ENCODE measurements at regions not wholly inside any gene's neighbourhood (a gene's known extent, or its start where the extent isn't known, plus 50 kb on each side); places are given as distances from the start of the nearest gene placed in this dataset.

DNA sequence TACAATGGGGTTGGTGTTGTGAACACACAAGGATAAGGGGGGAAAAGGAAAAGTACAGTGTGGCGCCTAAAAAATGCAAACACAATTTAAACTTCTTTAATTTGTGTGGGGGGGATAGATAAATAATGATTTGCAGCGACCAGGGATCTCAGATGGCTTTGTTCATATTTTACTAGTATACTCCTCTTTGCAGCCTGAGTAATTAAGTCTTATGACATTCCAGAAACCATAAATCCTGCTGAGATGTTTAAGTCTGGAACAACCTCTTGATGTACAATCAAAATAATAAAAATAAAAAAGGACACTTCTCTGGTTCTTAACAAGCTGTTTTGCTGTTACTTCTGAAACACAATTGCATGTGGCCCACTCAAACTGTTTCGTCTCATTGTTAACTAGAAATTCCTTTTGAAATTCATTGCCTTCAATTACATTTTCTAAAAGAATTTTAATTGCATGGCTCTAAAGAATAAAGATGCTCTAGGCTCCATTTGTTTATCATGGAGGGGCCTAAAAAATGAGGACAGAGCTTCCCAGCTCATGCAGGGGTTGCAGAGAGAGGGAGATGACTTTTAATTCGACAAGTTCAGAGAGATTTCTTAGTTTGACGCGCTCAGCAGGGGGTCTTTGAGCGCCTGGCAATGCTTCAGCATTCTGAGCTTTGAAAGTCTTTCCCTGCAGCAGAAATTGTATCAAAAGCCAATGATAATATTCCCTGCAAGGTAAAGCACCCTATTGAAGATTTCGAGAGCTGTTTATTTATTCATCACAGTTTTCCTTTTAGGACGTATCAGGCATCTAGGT lies 892.4 kb upstream of the TENM3 start:
- Mint-ChIP-seq H3K9me3 (ENCODE audit: low read depth) (peaks cover 3% of the 10 kb centered on the region), H3K4me1 (ENCODE audit: low read depth) (no peaks in the 10 kb centered on the region), H3K27me3 (peaks cover 8% of the 10 kb centered on the region), H3K4me3 (ENCODE audit: low read depth) (no peak overlapping the region), H3K36me3 (ENCODE audit: insufficient read depth) (no peaks in the 10 kb centered on the region), H3K27ac (no peak overlapping the region)
- no peak for DNase-seq (ENCODE audit: low spot score, unreplicated experiment)
- TF ChIP-seq, protein P1, sequence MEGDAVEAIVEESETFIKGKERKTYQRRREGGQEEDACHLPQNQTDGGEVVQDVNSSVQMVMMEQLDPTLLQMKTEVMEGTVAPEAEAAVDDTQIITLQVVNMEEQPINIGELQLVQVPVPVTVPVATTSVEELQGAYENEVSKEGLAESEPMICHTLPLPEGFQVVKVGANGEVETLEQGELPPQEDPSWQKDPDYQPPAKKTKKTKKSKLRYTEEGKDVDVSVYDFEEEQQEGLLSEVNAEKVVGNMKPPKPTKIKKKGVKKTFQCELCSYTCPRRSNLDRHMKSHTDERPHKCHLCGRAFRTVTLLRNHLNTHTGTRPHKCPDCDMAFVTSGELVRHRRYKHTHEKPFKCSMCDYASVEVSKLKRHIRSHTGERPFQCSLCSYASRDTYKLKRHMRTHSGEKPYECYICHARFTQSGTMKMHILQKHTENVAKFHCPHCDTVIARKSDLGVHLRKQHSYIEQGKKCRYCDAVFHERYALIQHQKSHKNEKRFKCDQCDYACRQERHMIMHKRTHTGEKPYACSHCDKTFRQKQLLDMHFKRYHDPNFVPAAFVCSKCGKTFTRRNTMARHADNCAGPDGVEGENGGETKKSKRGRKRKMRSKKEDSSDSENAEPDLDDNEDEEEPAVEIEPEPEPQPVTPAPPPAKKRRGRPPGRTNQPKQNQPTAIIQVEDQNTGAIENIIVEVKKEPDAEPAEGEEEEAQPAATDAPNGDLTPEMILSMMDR (IDR thresholded peaks at IDR 0.05; ENCODE audit: unreplicated experiment), result no peak

DNA sequence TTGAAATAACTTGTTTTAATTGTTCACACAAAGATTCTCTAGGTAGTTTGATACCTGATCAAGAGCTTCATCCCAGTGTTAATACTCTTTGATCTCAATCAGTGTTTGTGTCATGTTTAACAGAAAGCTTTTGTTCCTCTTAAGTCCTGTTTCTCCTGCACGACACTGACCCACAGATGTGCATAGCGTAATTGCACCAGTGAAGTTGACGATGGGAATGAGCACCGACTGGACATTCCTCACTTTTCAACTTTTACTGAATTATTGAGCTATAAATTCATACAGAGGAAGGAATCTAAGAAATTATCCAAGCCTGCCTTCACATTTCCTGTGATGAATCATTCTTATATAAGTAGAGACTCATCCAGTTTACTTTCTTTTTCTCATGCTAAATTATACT lies 878.7 kb upstream of the TENM3 start:
- Mint-ChIP-seq H3K9me3 (ENCODE audit: low read depth) (peaks cover 5% of the 10 kb centered on the region), H3K27me3 (no peaks in the 10 kb centered on the region), H3K4me3 (ENCODE audit: low read depth) (no peak overlapping the region), H3K27ac (no peak overlapping the region), H3K36me3 (ENCODE audit: insufficient read depth) (no peaks in the 10 kb centered on the region), H3K4me1 (ENCODE audit: low read depth) (no peaks in the 10 kb centered on the region)
- DNase-seq (ENCODE audit: low spot score, unreplicated experiment), result no peak
- TF ChIP-seq, protein P1 (IDR thresholded peaks at IDR 0.05; ENCODE audit: unreplicated experiment), result no peak

DNA sequence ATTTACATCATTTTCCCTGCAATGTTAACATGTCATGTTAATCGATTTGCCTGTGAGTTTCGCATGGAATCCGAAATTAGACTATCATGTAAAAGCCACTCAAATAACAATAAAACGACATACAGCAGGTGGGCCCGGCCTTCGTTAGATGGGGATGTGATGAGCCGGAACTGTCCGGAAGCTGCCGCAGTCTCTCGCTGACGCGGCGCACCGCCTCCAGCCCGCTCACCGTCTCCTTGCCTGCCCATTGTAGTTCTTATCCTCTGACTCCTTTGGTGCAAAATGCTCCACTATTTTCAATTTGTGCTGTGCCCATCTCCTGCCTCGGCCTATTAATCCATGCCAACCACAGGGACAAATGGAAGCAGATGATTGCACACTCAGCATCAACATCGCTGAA lies 877.5 kb upstream of the TENM3 start:
- Mint-ChIP-seq H3K27me3 (peaks cover 3% of the 10 kb centered on the region), H3K4me1 (ENCODE audit: low read depth) (no peaks in the 10 kb centered on the region), H3K4me3 (ENCODE audit: low read depth) (no peak overlapping the region), H3K9me3 (ENCODE audit: low read depth) (peaks cover 5% of the 10 kb centered on the region), H3K27ac (no peak overlapping the region), H3K36me3 (ENCODE audit: insufficient read depth) (no peaks in the 10 kb centered on the region)
- TF ChIP-seq, protein P1 (IDR thresholded peaks at IDR 0.05; ENCODE audit: unreplicated experiment), result no peak
- DNase-seq (ENCODE audit: low spot score, unreplicated experiment), result no peak

DNA sequence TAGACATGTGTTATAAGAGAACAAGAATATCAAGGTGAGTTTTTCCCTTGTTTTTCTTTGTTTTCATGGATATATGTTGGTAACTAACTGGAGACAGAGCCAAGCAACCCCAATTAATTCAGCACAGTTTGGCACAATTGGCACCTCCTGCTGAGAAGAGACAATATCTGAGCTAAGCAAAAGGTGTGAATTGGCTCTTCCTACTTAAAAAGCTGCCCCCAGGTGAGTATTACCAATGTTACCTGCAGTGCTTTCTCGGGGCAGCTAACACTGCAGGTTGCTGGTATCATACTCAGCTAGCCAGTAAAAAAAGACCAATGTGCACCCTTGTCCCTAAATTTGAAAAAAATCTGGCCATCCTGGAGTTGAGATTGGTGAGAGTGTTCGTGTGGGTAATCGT lies 871.2 kb upstream of the TENM3 start:
- TF ChIP-seq, protein P1 (IDR thresholded peaks at IDR 0.05; ENCODE audit: unreplicated experiment), result no peak
- H3K27me3 Mint-ChIP-seq, result peaks cover 18% of the 10 kb centered on the region
- H3K9me3 Mint-ChIP-seq (ENCODE audit: low read depth), result peaks cover 3% of the 10 kb centered on the region
- no peak overlapping the region for H3K27ac Mint-ChIP-seq
- no peak overlapping the region for H3K4me3 Mint-ChIP-seq (ENCODE audit: low read depth)
- H3K4me1 Mint-ChIP-seq (ENCODE audit: low read depth), result no peaks in the 10 kb centered on the region
- no peak for DNase-seq (ENCODE audit: low spot score, unreplicated experiment)
- H3K36me3 Mint-ChIP-seq (ENCODE audit: insufficient read depth), result no peaks in the 10 kb centered on the region

DNA sequence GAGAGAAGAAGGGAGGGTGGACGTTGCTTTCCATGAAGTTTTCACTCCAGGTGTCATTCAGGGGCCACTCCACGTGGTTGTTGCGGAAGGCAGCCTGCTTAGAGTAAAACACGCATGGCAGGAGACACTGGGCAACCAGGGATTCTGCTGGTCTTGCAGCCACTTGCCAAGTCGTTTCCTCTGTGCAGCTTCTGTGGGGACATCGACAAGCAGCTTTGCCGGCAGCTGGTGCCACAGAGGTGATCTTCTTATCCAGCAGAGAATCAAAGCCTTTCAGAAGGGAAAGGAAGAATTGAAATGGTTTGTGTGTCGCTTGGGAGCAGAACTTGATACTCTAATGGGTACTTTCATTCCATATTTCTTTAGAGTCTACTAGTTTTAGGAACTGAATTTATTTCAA lies 867.1 kb upstream of the TENM3 start:
- Mint-ChIP-seq H3K27ac (no peak overlapping the region), H3K4me1 (ENCODE audit: low read depth) (no peaks in the 10 kb centered on the region), H3K9me3 (ENCODE audit: low read depth) (peaks cover 3% of the 10 kb centered on the region), H3K4me3 (ENCODE audit: low read depth) (no peak overlapping the region), H3K36me3 (ENCODE audit: insufficient read depth) (no peaks in the 10 kb centered on the region), H3K27me3 (peaks cover 12% of the 10 kb centered on the region)
- no peak for DNase-seq (ENCODE audit: low spot score, unreplicated experiment)
- TF ChIP-seq, protein P1 (IDR thresholded peaks at IDR 0.05; ENCODE audit: unreplicated experiment), result no peak
